ENCODE measurements at regions not wholly inside any gene's neighbourhood (a gene's known extent, or its start where the extent isn't known, plus 50 kb on each side); places are given as distances from the start of the nearest gene placed in this dataset.

- Histone ChIP-seq H3K9me3 (no peaks in the 10 kb centered on the region), H3K4me1 (no peaks in the 10 kb centered on the region), H3K27ac (no peak overlapping the region), H3K4me3 (no peak overlapping the region), H3K36me3 (no peaks in the 10 kb centered on the region), H3K27me3 (no peaks in the 10 kb centered on the region)
- TF ChIP-seq, protein P1, sequence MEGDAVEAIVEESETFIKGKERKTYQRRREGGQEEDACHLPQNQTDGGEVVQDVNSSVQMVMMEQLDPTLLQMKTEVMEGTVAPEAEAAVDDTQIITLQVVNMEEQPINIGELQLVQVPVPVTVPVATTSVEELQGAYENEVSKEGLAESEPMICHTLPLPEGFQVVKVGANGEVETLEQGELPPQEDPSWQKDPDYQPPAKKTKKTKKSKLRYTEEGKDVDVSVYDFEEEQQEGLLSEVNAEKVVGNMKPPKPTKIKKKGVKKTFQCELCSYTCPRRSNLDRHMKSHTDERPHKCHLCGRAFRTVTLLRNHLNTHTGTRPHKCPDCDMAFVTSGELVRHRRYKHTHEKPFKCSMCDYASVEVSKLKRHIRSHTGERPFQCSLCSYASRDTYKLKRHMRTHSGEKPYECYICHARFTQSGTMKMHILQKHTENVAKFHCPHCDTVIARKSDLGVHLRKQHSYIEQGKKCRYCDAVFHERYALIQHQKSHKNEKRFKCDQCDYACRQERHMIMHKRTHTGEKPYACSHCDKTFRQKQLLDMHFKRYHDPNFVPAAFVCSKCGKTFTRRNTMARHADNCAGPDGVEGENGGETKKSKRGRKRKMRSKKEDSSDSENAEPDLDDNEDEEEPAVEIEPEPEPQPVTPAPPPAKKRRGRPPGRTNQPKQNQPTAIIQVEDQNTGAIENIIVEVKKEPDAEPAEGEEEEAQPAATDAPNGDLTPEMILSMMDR (IDR thresholded peaks at IDR 0.05) = no peak
- no peak for DNase-seq
- intact Hi-C loops (cut with DNase I; ENCODE audit: low total_unique reads) = no loop called here
These were observed 290.0 kb upstream of the SHH start for GRCh38 chr7:156102267-156102666.

DNA sequence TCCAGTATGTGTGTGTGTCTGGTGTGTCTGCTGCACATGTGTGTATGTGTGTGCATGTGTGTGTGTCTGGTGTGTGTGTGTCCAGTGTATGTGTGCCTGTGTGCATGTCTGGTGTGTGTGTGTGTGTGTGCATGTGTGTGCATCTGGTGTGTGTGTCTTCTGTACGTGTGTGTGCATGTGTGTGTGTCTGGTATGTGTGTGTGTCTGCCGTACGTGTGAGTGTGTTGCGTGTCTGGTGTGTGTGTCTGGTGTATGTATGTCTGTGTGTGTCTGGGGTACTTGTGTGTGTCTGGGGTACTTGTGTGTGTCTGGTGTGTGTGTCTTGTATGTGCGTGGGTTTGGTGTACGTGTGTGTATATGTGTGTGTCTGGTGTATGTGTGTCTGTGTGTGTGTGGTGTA is 289.1 kb upstream of the SHH start:
- intact Hi-C loops (cut with DNase I; ENCODE audit: low total_unique reads) = no loop called here
- TF ChIP-seq, protein P1 (IDR thresholded peaks at IDR 0.05) = no peak
- no peaks in the 10 kb centered on the region for H3K36me3 ChIP-seq

DNA sequence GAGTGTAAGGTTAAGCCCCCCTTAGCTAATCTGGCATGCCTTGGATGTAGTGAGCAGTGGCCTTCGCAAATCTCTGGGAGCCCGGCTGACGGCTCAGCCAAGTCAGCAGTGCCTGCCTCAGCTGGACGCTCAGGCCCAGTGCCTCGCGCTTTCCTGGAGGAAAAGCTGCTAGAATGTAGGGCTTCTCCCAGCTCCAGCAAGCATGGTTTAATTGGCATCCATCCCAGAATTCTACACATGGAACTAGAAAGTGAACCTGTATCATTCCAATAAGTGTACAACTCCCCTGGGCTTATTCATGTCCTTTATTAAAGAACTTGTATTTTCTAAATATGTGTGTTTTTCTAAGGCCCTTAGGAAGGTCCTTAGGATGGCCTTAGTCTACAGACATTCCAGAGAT is 287.8 kb upstream of the SHH start:
- DNase-seq = no peak
- Histone ChIP-seq H3K9me3 (no peaks in the 10 kb centered on the region), H3K27ac (no peak overlapping the region), H3K36me3 (no peaks in the 10 kb centered on the region), H3K4me1 (no peaks in the 10 kb centered on the region), H3K27me3 (peaks cover 0 to 6% of the 10 kb centered on the region in 2 donors), H3K4me3 (no peak overlapping the region)
- TF ChIP-seq, protein P1 (IDR thresholded peaks at IDR 0.05) = no peak
- intact Hi-C loops (cut with DNase I; ENCODE audit: low total_unique reads) = no loop called here

More for the DNA sequence above, 289.1 kb upstream of the SHH start:
- no peaks in the 10 kb centered on the region for H3K9me3 ChIP-seq
- no peaks in the 10 kb centered on the region for H3K4me1 ChIP-seq
- H3K27me3 ChIP-seq = no peaks in the 10 kb centered on the region
- no peak overlapping the region for H3K4me3 ChIP-seq
- no peak overlapping the region for H3K27ac ChIP-seq
- DNase-seq = peak in 1 of 2 donors; percentile 23

DNA sequence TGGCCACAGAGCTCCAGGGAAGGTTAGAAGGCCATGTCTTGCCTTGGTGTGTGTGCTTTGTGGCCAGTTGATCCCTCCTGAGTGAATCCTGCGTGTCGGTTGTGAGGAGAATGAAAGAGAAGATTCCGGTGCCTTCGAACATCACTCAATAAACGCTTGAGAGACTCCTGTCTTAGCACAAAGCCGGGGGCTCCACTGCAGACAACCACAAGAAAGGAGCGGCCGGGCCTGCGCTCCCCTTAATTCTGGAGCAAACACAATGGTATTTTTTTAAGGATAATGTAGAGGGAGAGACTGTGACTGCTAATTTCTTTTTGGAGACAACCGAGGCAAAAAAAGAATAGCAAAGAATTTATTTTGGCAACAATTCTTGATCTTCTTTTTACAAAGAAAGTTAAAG is 286.8 kb upstream of the SHH start:
- H3K9me3 ChIP-seq = no peaks in the 10 kb centered on the region
- H3K27me3 ChIP-seq = peaks cover 0 to 12% of the 10 kb centered on the region in 2 donors
- no peak for DNase-seq
- no peaks in the 10 kb centered on the region for H3K4me1 ChIP-seq
- H3K4me3 ChIP-seq = no peak overlapping the region
- intact Hi-C loops (cut with DNase I; ENCODE audit: low total_unique reads) = no loop called here
- no peaks in the 10 kb centered on the region for H3K36me3 ChIP-seq
- TF ChIP-seq, protein P1 (IDR thresholded peaks at IDR 0.05) = no peak
- H3K27ac ChIP-seq = no peak overlapping the region

DNA sequence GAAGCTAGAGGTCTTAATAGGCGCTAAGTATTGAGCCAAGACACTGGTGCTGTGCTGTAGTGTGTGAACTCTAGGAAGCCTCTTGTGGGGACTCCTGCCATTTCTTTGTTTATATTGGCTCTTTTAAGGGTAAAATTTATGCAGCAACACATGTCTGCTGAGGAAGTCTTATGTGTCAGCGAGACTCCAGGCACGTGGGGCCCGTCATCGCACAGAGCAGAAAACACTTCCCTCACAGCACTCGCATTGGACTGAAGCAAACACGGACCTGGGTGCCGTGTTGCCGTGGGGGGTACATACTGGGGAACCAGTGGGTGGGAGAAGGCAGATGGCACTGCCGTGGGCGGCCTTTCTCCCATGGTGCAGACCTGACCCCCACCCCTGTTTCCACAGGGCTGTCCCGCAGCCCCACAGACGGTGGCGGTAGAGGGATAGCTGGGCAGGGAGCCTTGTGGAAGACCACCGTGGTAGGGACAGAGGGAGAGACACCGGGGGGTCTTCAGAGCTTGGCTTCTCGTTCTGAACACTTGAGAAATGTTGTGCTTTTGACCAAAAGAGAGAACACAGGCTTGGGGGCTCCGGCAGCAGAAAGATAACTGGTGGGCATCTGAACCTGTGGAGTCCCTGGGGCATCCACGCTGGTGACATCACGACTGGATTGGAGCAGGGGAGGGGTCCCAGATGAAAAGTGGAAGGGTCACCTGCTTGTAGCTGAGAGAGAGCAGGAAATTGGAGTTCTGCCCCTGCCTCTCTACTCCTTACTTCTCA is 284.7 kb upstream of the SHH start:
- no peak overlapping the region for H3K4me3 ChIP-seq
- no peaks in the 10 kb centered on the region for H3K9me3 ChIP-seq
- H3K36me3 ChIP-seq = no peaks in the 10 kb centered on the region
- H3K4me1 ChIP-seq = no peaks in the 10 kb centered on the region
- no peak overlapping the region for H3K27ac ChIP-seq
- TF ChIP-seq, protein P1 (IDR thresholded peaks at IDR 0.05) = no peak
- intact Hi-C loops (cut with DNase I; ENCODE audit: low total_unique reads) = no loop called here
- DNase-seq = peak in 1 of 2 donors; percentile 52
- H3K27me3 ChIP-seq = peaks cover 0 to 12% of the 10 kb centered on the region in 2 donors
